Sigmoid colon (tissue), 6 donors: ENCODE measurements at regions not wholly inside any gene's neighbourhood (a gene's known extent, or its start where the extent isn't known, plus 50 kb on each side); places are given as distances from the start of the nearest gene placed in this dataset.
"Not testable (repeated sequence)": the region's sequence is repeated elsewhere in the genome, so short reads cannot be mapped to it uniquely, and the experiment has no call there.

Experiments used
- DNase-seq: peaks from one replicate; pipeline ENCODE4 v3.0.0-alpha.2; 2019
- H3K27ac ChIP-seq, 4 donors: fragments of 200-600 bp; sonication (generic); one replicate each; pipeline ENCODE4 v1.5.1; 2016 to 2019; ENCODE audit warnings: mild to moderate bottlenecking in 1 of 4
- H3K27me3 ChIP-seq, 3 donors: fragments of 200-600 bp; sonication (generic); one replicate each; pipeline ENCODE4 v1.5.1; 2019; ENCODE audit warnings: mild to moderate bottlenecking in 1 of 3
- H3K36me3 ChIP-seq, 4 donors: fragments of 200-600 bp; sonication (generic); one replicate each; pipeline ENCODE4 v1.5.1; 2016 to 2019
- H3K4me1 ChIP-seq, 4 donors: fragments of 200-600 bp; sonication (generic); one replicate each; pipeline ENCODE4 v1.5.1; 2017 to 2019
- H3K4me3 ChIP-seq, 4 donors: fragments of 200-600 bp; sonication (generic); one replicate each; pipeline ENCODE4 v1.5.1; 2017 to 2019; ENCODE audit warnings: mild to moderate bottlenecking in 2 of 4, moderate library complexity in 1 of 4
- H3K9me3 ChIP-seq, 4 donors: fragments of 200-600 bp in 3 of 4; sonication (generic) in 3 of 4; one replicate each; pipeline versions ENCODE4 v1.5.1 to v1.6.1; 2013 to 2019
- EP300 ChIP-seq, 4 donors: sonication (generic); formaldehyde crosslinking; IDR thresholded peaks; one replicate each; pipeline ENCODE4 v1.6.1; 2017; ENCODE audit warnings: antibody characterized with exemption in 4 of 4
- POLR2A ChIP-seq, 2 donors: fragments of 450-650 bp; IDR thresholded peaks; one replicate each; pipeline ENCODE4 v1.6.1; 2016; ENCODE audit warnings: antibody characterized with exemption in 2 of 2, mild to moderate bottlenecking in 2 of 2, moderate library complexity in 2 of 2
- POLR2AphosphoS5 ChIP-seq, 4 donors: sonication (generic); formaldehyde crosslinking; IDR thresholded peaks; one replicate each; pipeline ENCODE4 v1.6.1; 2017; ENCODE audit warnings: antibody characterized with exemption in 4 of 4
- WGBS, 2 donors: extraction: QIAGEN DNeasy Blood & Tissue Kit; methylation state at CpG; one replicate each; pipeline ENCODE4 v1.1.7; 2013; 5-methylcytosine and 5-hydroxymethylcytosine counted together
- intact Hi-C: fragments of 100-400 bp; cut with DNase I; formaldehyde crosslinking; loops from one replicate; pipeline ENCODE4 v1.15.1; 2023
- small RNA-seq, 3 donors: library from RNA; depleted of rRNA; stranded (forward); fragments of <200 nt; gene quantifications; one replicate each; pipeline ENCODE3, GENCODE V24; 2016
- TF ChIP-seq, protein P1 (sequence below), 4 experiments: fragments of 450-650 bp in 3 of 4; fragments of 200-600 bp in 1 of 4; IDR thresholded peaks; one replicate each; pipeline ENCODE4 v1.5.1; 2016 to 2019; ENCODE audit warnings: antibody characterized with exemption in 4 of 4, mild to moderate bottlenecking in 3 of 4, moderate library complexity in 2 of 4
- donor health status: healthy with polysubstance abuse.
- donor health status: healthy.

DNA sequence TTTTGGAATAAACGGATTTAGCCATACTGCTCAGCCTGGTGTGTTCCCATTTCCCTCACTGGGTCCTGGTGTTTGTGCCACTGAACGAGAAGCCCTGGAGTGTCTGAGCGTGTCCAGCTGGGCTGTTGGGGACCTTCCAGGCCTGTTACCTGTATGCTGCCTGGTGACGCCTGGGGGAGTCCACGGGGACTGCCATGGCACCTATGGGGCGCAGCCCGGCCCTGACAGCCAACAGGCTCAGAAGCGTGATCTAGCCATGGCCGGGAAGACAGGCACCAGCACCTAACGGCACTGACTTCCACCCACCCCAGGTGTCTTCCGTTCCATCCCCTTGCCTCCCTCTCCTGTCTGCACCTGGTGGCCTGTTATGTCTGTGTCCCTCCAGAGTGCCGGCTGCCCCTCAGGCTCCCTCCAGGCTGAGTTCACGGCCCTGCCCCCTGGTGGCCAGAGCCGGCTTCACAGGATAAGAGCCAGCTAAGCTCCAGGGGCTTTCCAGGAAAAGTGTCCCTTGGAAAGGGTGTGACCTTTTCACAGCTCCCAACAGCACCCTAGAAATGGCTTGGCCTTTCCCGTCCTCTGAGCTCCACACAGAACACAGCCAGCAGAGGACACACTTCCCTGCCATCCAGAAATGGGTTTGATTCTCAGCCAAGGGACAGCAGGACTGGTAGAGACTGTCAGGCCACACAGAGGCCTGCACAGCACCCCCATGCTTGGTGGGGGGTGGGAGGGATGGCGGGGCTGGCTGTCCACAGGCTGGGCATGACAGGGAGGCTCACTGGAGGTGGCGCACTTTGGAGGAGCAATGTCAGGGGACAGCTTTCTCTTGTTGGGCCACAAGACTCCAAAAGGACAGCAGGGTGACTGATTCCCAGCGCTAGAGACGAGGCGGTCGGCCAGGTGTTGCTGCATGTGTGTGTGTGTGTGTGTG is 64.0 kb upstream of the LYSMD4 start:
- 74% methylated on average over 17 of the region's 21 CpGs for WGBS, 2 donors
- TF ChIP-seq, protein P1, sequence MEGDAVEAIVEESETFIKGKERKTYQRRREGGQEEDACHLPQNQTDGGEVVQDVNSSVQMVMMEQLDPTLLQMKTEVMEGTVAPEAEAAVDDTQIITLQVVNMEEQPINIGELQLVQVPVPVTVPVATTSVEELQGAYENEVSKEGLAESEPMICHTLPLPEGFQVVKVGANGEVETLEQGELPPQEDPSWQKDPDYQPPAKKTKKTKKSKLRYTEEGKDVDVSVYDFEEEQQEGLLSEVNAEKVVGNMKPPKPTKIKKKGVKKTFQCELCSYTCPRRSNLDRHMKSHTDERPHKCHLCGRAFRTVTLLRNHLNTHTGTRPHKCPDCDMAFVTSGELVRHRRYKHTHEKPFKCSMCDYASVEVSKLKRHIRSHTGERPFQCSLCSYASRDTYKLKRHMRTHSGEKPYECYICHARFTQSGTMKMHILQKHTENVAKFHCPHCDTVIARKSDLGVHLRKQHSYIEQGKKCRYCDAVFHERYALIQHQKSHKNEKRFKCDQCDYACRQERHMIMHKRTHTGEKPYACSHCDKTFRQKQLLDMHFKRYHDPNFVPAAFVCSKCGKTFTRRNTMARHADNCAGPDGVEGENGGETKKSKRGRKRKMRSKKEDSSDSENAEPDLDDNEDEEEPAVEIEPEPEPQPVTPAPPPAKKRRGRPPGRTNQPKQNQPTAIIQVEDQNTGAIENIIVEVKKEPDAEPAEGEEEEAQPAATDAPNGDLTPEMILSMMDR (IDR thresholded peaks at IDR 0.05): peak in 1 of 4 experiments; percentile 20
- H3K36me3 ChIP-seq, DNase-seq, H3K27me3 ChIP-seq, H3K4me1 ChIP-seq, intact Hi-C loops, H3K27ac ChIP-seq, H3K9me3 ChIP-seq, H3K4me3 ChIP-seq: not testable (repeated sequence)

DNA sequence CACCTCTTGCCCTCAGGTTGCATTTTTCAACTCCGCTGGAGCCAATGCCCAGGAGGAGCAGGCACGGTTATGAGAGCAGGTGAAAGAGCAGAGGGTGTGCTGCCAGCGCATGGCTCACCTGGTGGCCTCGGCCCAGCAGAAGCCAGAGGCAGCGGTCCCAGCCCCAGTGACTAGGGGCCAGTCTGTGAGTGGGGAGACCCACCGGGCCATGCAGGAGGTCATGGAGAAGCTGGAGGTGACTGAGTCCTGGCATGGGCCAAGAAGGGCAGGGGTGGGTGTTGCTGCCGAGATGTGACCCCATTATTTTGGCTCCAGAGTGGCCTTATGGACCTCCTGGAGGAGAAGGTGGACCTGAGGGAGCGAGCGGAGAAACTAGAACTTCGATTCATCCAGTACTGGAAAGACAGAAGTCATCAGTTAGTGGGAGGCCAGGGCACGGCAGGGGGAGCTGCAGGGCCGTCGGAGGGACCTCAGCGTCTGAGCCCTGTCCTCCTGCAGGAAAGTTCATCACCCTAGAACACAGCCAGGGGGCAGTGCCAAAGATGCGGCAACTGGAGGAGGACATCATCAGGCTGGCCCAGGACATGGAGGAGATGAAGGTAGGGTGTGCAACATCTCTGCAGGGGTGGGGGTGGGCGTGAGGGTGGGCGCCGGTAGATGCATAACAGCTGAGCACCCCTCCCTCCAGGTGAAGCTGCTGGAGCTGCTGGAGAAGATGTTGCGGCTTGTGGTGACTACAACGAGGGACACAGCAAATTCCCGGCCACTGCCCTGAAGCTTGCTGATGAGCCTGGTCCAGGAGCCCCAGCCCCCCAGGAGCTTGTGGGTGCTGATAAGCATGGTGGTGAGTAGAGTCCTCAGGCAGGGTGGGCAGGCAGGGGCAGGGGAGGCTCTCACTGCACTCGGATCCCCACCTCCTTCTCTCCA is 58.9 kb upstream of the LYSMD4 start:
- H3K27me3 ChIP-seq, H3K4me1 ChIP-seq, intact Hi-C loops, H3K4me3 ChIP-seq, DNase-seq, H3K27ac ChIP-seq, H3K36me3 ChIP-seq, H3K9me3 ChIP-seq: not testable (repeated sequence)
- WGBS, 2 donors: 89 to 91% methylated on average over 21 of the region's 22 CpGs

DNA sequence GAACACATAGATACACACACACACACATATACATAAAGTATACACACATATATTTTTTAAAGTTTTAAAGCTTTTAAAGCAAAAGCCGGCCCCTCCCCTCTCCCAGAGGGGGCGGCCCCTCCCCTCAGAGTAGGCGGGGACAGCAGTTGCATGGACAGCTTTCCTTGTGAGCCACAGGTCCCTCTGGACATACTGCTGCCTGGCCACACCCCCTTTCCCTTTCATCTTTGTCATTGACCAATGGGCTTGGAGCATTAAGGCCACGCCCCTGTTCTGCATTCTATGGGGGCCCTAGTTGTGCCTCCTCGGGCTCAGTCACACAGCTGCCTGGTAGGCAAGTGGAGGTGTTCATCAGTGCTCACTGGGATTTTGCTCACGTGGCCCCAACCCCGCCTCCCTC is 57.5 kb upstream of the LYSMD4 start:
- DNase-seq, intact Hi-C loops, H3K36me3 ChIP-seq, H3K9me3 ChIP-seq, H3K27ac ChIP-seq, H3K27me3 ChIP-seq, H3K4me1 ChIP-seq, H3K4me3 ChIP-seq: not testable (repeated sequence)
- 81 to 90% methylated on average over 7 of the region's 7 CpGs for WGBS, 2 donors

DNA sequence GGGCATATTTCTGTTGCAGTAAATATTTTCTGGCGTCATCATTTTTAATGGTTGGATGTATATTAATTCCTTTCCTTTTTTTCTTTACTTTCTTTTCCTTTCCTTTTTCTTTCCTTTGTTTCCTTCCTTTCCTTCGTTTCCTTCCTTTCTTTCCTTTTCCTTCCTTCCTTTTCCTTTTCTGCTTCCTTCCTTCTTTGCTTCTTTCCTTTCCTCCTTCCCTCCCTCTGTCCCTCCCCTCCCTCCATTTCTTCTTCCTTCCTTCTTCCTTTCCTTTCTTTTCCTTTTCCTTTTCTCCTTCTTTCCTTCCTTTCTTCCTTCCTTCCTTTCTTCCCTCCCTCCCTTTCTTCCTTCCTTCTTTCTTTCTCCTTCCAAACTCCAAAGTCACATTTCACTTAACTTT is 54.9 kb upstream of the LYSMD4 start:
- H3K27me3 ChIP-seq: no peaks in the 10 kb centered on the region
- no peak overlapping the region for H3K4me3 ChIP-seq
- DNase-seq: no peak
- no peak for TF ChIP-seq POLR2A (IDR thresholded peaks at IDR 0.05)
- TF ChIP-seq, protein P1 (IDR thresholded peaks at IDR 0.05): no peak
- no peak for TF ChIP-seq EP300 (IDR thresholded peaks at IDR 0.05)
- TF ChIP-seq POLR2AphosphoS5 (IDR thresholded peaks at IDR 0.05): no peak
- H3K4me1 ChIP-seq: no peaks in the 10 kb centered on the region
- no peaks in the 10 kb centered on the region for H3K36me3 ChIP-seq
- intact Hi-C loops: no loop called here
- 79 to 82% methylated on average over 2 of the region's 2 CpGs for WGBS, 2 donors
- H3K9me3 ChIP-seq: no peaks in the 10 kb centered on the region
- no peak overlapping the region for H3K27ac ChIP-seq

DNA sequence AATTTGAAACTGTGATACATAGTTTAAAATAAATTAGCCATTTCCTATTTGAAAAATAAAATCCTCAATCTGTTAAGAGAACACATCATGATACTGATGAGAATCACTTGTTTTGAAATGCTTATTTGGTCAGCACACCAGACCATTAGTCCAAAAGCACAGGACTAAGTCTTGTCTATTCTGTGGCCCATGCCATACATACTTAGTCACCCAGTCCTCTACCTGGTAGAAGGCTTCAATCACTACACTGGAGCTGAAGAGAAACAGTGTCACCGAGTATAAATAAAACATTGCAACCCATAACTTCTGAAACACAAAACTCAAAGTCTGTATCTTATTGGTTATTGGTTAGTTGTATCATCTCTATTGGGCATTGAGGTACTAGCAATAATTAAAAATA is 51.6 kb upstream of the LYSMD4 start:
- H3K4me1 ChIP-seq, H3K4me3 ChIP-seq, DNase-seq, H3K27me3 ChIP-seq, H3K9me3 ChIP-seq, H3K36me3 ChIP-seq, H3K27ac ChIP-seq, intact Hi-C loops: not testable (repeated sequence)
- 93 to 94% methylated on average over 1 of the region's 1 CpG for WGBS, 2 donors

DNA sequence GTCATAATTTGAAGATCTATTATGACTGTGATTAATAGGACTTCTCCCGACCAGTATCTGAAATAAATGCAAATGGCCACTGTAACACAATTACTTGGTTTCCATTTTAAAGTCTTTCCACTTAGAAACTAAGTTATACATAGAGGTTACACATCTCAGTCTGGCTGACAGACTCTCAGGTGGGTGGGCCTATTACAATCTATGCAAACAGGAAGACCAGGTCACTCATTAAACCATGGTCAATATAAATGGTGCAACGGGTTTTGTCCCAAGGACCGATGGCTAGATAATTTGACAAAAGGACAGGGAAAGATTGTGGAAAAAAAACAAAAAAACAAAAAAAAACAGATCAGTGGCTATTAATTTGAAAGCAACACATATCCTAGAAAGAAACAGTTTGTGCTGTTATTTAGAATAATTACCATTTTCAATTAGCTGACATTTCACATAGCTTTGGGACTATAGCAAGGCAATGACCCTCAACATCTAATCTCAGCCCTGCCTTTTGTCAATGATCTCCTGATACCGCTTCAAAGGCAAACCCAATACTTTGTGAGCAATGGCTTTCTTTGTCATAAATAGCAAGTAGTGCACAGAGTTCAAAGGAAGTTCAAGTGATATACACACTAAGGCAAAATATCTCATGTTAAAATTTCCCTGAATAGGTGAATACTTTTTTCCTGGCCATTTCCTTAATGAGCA is 50.8 kb upstream of the LYSMD4 start:
- DNase-seq, H3K36me3 ChIP-seq, H3K4me3 ChIP-seq, H3K4me1 ChIP-seq, intact Hi-C loops, H3K27ac ChIP-seq, H3K27me3 ChIP-seq, H3K9me3 ChIP-seq: not testable (repeated sequence)
- 21 to 68% methylated on average over 4 of the region's 4 CpGs for WGBS, 2 donors

Small RNA genes in the stretch of these regions (small RNA-seq; reads per million reads assigned to genes)
- gene RN7SL484P: 0 reads per million in 3 donors
